Glomerular visceral epithelial cell (primary cell): ENCODE measurements at regions not wholly inside any gene's neighbourhood (a gene's known extent, or its start where the extent isn't known, plus 50 kb on each side); places are given as distances from the start of the nearest gene placed in this dataset.
"Not testable (repeated sequence)": the region's sequence is repeated elsewhere in the genome, so short reads cannot be mapped to it uniquely, and the experiment has no call there.

Source experiments
- DNase-seq: peaks from one replicate; pipeline ENCODE4 v3.0.0-alpha.2; 2016; ENCODE audit errors: extremely low spot score

DNA sequence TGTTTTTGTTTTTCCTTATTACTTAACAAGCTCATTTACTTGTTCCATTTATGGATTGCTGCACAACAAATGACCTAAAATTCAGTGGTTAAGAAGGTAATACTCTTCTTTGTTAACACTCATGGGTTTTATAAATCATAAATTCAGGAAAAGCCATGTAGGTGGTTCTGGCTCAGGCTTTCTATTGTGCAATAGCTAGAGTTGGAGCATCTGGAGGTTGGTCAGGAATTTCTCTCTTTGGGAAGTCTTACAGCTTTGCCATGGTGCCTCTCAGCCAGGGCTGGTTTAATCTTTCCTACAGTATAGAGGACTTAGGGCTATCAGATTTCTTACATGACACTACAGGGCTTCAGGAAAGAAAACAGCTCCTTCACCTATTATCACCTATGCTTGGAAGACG is 1677.1 kb downstream of the KCNT2 start:
- no peak for DNase-seq

DNA sequence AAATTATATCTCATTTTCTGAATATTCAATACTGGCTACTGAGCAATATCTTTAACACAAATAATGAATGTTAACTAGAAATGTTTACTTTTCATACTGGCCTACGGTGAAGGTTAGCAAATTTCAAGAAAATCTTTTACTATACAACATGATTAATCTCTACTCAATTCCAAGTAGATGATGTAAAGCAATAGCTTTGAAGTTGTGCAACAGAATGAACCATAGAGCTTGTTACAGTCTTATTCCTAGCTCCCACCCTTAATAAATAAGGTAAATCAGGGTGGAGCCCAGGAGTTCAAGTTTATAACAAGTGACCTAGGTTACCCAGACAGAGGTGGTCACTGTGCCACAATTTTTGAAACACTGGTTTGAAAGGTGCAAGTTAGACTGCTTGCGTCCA is 1678.1 kb downstream of the KCNT2 start:
- DNase-seq: no peak

GRCh38 chr1:194929357-194929756 is 1678.9 kb downstream of the KCNT2 start:
- no peak for DNase-seq

DNA sequence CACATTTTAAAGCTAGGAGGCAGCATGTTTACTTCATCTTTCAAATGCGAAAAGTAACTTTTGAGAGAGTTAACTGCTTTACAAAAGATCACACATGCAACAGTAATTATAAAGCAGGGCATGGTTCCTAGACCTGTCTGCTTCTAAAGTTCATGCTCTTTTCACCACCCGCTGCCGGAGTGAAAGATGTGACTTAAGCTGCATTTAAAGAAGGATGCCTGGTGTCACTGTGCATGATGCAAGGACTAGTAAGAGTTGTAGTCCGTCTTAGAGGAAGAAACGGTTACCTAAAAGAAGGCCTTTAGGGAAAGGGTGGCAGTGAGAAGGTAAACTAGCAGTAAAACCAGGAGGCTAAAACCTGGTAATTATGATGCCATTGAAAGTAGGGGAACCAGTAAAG is 1689.1 kb downstream of the KCNT2 start:
- no peak for DNase-seq

DNA sequence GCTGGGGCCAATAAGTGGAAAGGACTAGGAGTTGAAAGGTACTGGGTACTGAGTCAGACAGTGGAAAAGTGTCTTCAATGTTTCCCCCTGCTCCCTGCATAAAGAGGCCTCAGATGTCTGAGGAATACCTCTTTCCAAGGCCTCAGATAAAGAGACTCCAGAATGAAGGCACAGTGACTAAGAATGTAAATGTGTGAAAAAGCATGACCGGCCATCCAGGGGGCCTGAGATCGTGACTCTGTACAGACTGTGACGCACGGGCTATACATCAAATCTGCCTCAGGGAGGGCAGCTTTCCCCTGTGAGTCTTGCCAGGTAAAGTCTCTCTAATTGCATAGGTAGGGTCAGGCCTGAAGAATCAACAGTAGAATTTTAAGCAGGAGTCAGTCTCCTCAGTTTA is 1690.5 kb downstream of the KCNT2 start:
- no peak for DNase-seq

DNA sequence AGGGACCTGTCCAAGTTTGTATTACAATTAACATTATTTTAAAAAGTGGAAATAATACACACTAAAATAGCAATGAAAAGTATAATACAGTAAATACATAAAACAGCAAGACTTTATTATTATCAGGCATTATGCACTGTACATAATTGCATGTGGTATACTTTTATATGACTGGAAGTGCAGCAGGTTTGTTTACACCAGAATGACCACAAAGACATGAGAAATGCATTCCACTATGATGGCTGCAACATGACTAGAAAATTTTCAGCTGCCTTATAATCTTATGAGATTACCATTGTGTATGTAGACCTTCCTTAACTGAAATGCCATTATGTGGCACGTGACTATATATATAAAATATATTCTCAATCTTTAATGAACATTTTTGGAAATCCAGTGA is 1699.6 kb downstream of the KCNT2 start:
- DNase-seq: no peak

DNA sequence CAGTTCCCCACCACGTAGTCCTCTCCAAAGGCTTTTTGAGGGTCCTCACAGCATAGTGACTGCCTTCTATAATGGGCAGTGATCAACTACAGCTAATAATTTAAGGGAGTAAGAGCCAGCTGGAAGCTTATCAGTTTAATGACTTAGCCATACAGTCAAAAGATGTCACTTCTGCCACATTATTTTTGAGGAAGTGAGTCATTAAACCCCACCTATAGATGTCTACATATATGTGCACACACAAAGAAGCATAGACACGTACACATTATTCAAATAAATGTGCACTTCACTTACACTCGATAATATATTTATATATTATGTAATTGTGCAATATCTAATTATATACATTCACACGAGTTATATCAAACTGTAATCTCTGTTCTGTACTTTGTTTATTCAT is 1704.7 kb downstream of the KCNT2 start:
- DNase-seq: no peak

DNA sequence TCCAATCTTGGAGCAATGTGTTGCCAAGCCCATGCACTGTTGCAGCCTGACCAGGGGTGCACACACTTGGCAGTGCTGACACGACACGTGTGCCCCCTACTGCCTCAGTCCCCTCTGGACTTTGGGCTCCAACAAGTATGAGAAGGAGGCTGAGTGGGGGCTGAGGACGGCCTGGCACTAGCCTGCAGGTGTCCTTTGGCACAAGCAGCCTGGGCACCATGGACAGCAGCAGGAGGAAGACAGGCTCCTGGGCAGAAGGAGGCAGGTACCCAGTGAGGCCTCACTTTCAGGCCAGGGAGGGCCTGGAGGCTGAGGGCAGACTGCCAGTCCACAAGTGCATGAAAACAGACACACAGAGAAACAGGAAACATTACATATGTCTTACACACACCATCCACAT is 1702.9 kb upstream of the B3GALT2 start:
- no peak for DNase-seq

DNA sequence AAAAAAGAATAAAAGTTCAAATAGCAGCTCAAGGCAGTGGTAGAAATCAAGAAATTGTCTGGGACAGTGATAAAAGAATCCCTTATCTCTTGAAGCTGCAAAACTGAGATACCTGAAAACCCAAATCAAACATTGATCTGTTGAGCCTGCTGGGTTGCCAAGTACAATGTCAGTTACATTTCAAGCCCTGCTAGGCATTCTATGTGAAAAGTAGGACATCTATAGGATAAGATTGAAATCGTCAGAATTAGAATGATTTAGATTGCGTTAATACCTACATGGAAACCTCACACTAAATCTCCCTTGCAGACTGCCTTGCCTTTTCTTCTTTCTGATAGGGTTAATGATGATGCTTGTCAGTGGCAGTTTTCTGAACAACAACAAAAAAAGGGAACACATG is 1684.4 kb upstream of the B3GALT2 start:
- DNase-seq: no peak

DNA sequence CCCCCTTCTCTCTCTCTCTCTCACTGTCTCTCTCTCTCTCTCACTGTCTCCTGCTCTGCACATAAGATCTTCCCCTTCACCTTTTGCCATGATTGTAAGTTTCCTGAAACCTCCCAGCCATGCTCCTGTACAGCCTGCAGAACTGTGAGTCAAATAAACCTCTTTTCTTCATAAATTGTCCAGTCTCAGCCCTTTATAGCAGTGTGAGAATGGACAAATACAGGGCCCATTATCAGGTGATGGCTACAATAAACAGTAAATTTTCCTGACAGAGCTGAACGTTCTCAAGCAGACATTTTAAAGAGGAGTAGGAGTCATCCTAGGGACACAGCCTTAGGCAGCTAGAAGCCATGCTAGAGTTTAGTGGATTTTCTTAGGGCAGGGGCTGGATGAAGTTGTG is 1679.7 kb upstream of the B3GALT2 start:
- DNase-seq: no peak

DNA sequence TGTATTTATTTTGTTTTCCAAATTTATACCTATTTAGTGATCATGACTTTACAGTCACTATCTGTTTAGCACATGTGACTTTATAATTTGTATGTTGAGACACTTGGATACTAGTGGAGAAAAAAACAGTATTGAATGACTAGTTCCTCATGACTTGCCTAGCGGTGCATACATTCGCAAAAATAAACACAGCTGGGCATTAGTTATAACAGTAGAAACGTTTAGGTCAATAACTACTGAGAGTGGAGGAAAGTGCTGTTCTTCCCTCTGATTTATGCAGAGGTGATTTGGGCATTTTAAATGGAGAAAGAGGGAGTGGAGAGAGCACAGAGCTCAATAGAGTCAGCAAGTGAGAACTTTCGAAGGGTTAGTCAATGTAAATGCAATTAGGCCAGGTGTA is 1679.0 kb upstream of the B3GALT2 start:
- DNase-seq: no peak

DNA sequence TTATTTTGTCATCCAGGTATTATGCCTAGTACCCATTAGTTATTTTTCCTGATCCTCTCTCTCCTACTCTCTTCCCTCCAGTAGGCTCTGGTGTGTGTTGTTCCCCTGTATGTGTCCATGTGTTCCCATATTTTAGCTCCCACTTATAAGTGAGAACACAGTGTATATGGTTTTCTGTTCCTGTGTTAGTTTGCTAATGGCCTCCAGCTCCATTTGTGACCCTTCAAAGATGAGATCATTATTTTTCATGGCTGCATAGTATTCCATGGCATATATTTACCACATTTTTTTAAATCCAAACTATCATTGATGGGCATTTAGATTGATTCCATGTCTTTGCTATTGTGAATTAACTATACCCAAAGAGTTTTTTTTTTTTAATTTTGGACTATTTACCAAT is 1675.7 kb upstream of the B3GALT2 start:
- no peak for DNase-seq

GRCh38 chr1:194860248-194861201 is 1674.1 kb upstream of the B3GALT2 start:
- no peak for DNase-seq

- DNase-seq: not testable (repeated sequence)
Measured at GRCh38 chr1:194859481-194860154, 1673.2 kb upstream of the B3GALT2 start.

GRCh38 chr1:194858811-194859480 is 1672.5 kb upstream of the B3GALT2 start:
- DNase-seq: not testable (repeated sequence)

GRCh38 chr1:194857413-194857812 is 1671.0 kb upstream of the B3GALT2 start:
- DNase-seq: no peak

- DNase-seq: no peak
Measured at GRCh38 chr1:194848846-194849245, 1662.4 kb upstream of the B3GALT2 start.

DNA sequence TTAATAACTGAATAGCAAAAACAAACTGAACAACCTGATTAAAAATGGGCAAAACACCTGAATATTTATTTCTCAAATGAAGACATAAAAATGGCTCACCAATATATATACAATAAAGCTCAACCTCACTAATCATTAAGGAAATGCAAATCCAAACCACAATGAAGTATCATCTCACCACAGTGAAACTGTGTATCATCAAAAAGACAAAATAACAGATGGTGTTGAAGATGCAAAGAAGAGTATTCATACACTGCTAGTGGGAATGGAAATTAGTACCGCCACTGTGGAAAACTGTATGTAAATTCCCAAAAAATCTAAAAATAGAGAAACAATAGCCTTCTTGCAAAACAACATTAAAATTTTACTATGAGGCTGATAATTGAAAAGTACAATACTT is 1660.1 kb upstream of the B3GALT2 start:
- DNase-seq: no peak

DNA sequence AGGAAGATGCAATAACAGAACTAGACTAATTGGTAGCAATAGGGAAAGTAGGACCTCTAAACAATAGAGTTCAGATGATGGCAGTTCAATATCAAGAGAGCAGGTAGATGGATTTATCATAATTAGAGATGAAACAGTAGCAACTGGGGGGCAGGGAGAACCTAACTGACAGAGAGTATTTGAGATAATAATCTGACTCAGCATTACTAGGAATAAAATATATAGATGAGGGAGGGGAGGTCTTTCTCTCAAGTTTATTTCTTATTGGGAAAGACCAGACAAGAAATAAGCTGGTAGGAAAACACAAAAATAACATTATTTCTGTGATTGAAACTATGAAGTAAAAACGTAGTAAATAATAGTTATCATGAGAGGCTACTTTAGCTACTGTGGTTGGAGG is 1656.7 kb upstream of the B3GALT2 start:
- no peak for DNase-seq

GRCh38 chr1:194833111-194833510 is 1646.7 kb upstream of the B3GALT2 start:
- no peak for DNase-seq

GRCh38 chr1:194831595-194831994 is 1645.2 kb upstream of the B3GALT2 start:
- not testable (repeated sequence) for DNase-seq

- DNase-seq: no peak
Measured at GRCh38 chr1:194830387-194830786, 1644.0 kb upstream of the B3GALT2 start.

GRCh38 chr1:194829492-194829891 is 1643.1 kb upstream of the B3GALT2 start:
- DNase-seq: no peak
